HAP-1 (cell line): ENCODE measurements at regions not wholly inside any gene's neighbourhood (a gene's known extent, or its start where the extent isn't known, plus 50 kb on each side); places are given as distances from the start of the nearest gene placed in this dataset.
"Not testable (repeated sequence)": the region's sequence is repeated elsewhere in the genome, so short reads cannot be mapped to it uniquely, and the experiment has no call there.

Source experiments
- DNase-seq, 2 experiments: peaks; one replicate each; pipeline ENCODE4 v3.0.0-alpha.2; 2016 to 2020; ENCODE audit warnings: low spot score in 2 of 2
- H3K27me3 ChIP-seq: fragments of 250-450 bp; sonication (Bioruptor Pico); 2 replicates; pipeline ENCODE4 v1.5.1; 2020; ENCODE audit warnings: low read depth, mild to moderate bottlenecking, moderate library complexity
- H3K36me3 ChIP-seq: fragments of 250-450 bp; sonication (Bioruptor Pico); replicated peaks from 2 replicates; pipeline ENCODE4 v1.5.1; 2020; ENCODE audit warnings: mild to moderate bottlenecking
- H3K4me1 ChIP-seq: fragments of 250-450 bp; sonication (Bioruptor Pico); 2 replicates; pipeline ENCODE4 v1.5.1; 2020; ENCODE audit warnings: mild to moderate bottlenecking
- H3K4me3 ChIP-seq: fragments of 250-450 bp; sonication (Bioruptor Pico); 2 replicates; pipeline ENCODE4 v1.5.1; 2020; ENCODE audit warnings: mild to moderate bottlenecking, moderate library complexity
- H3K9me3 ChIP-seq: fragments of 250-450 bp; sonication (Bioruptor Pico); 2 replicates; pipeline ENCODE4 v1.5.1; 2020; ENCODE audit warnings: mild to moderate bottlenecking, moderate library complexity
- in situ Hi-C: fragments of 300-500 bp; cut with MboI; formaldehyde crosslinking; loops from 3 replicates; pipeline ENCODE4 v1.14.3; 2020; ENCODE audit warnings: low sequenced_read_pairs, inconsistent platforms, mixed read lengths

GRCh38 chr2:209141818-209142217, 282.0 kb upstream of the MAP2 start:
- no peaks in the 10 kb centered on the region for H3K4me1 ChIP-seq
- in situ Hi-C loops, result no loop called here
- H3K27me3 ChIP-seq, result peaks cover 4% of the 10 kb centered on the region; the same call in 1 of the 2 replicates
- H3K36me3 ChIP-seq, result no peaks in the 10 kb centered on the region
- H3K4me3 ChIP-seq, result no peak overlapping the region
- no peak for DNase-seq
- H3K9me3 ChIP-seq, result no peaks in the 10 kb centered on the region

- H3K4me1 ChIP-seq, DNase-seq, H3K27me3 ChIP-seq, in situ Hi-C loops, H3K9me3 ChIP-seq, H3K36me3 ChIP-seq, H3K4me3 ChIP-seq: not testable (repeated sequence)
Observed at GRCh38 chr2:209145220-209145691, 278.6 kb upstream of the MAP2 start.

GRCh38 chr2:209145941-209146681, 277.7 kb upstream of the MAP2 start:
- Histone ChIP-seq H3K9me3 (no peaks in the 10 kb centered on the region), H3K36me3 (no peaks in the 10 kb centered on the region), H3K4me3 (no peak overlapping the region), H3K27me3 (peaks cover 8% of the 10 kb centered on the region), H3K4me1 (no peaks in the 10 kb centered on the region)
- DNase-seq, result no peak
- in situ Hi-C loops, result no loop called here

DNA sequence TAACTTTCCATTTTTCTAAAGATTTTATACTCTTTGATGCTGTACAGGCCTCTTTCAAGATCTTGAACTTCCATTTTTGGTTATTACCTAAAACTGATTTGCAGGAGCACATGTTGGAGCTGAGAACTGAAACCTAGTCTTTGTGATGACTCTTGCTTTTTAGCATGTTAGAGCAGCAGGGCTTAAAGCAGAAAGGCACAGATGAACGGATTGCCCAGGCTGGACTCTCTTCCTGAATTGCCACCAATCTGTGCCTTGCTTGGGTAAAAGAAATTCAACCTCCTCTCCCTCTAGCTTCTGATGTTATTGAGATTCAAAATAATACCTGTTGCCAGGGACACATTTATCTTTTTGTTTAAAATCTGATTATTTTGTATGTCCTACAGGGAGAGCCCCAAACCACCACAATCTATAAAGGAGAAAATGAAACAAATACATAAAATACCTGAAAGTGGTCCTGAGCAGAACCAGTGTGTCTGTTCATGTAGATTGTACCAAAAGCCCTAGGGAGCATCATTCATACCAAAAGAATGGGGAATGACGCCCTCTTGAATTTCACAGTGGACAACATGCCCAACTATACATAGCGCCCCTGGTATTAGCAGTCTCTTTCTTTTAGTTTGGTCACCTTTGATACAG, 277.0 kb upstream of the MAP2 start:
- Histone ChIP-seq H3K9me3 (no peaks in the 10 kb centered on the region), H3K4me3 (no peak overlapping the region), H3K36me3 (no peaks in the 10 kb centered on the region), H3K4me1 (no peaks in the 10 kb centered on the region), H3K27me3 (peaks cover 8% of the 10 kb centered on the region)
- DNase-seq, result no peak
- in situ Hi-C loops, result no loop called here

- Histone ChIP-seq H3K27me3 (peaks cover 8% of the 10 kb centered on the region), H3K9me3 (no peaks in the 10 kb centered on the region), H3K36me3 (no peaks in the 10 kb centered on the region), H3K4me1 (no peaks in the 10 kb centered on the region), H3K4me3 (no peak overlapping the region)
- in situ Hi-C loops, result no loop called here
- DNase-seq, result no peak
Observed at GRCh38 chr2:209147981-209148380, 275.9 kb upstream of the MAP2 start.

GRCh38 chr2:209160800-209161588, 262.9 kb upstream of the MAP2 start:
- Histone ChIP-seq H3K36me3 (no peaks in the 10 kb centered on the region), H3K4me3 (no peak overlapping the region), H3K27me3 (no peaks in the 10 kb centered on the region), H3K9me3 (no peaks in the 10 kb centered on the region), H3K4me1 (no peaks in the 10 kb centered on the region)
- in situ Hi-C loops, result no loop called here
- no peak for DNase-seq

DNA sequence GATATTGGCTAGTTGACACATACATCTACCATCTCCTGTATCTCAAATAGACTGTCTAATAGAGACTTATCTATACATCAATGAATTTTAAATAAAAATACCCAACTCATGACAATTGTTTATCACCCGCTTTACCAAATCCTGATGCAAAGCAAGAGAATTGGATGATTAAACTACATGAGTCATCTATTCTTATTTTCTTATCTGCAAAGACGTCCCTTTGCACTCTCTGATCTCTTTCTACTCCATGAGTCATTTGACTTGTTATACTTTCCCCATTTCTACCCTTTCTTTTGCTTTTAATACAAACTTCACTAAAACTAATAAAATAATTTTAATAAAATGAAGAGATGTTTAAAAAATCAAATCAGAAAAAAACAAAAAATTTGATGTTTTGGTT, 261.7 kb upstream of the MAP2 start:
- Histone ChIP-seq H3K4me1 (no peaks in the 10 kb centered on the region), H3K9me3 (no peaks in the 10 kb centered on the region), H3K36me3 (no peaks in the 10 kb centered on the region), H3K4me3 (no peak overlapping the region), H3K27me3 (no peaks in the 10 kb centered on the region)
- no peak for DNase-seq
- in situ Hi-C loops, result no loop called here

DNA sequence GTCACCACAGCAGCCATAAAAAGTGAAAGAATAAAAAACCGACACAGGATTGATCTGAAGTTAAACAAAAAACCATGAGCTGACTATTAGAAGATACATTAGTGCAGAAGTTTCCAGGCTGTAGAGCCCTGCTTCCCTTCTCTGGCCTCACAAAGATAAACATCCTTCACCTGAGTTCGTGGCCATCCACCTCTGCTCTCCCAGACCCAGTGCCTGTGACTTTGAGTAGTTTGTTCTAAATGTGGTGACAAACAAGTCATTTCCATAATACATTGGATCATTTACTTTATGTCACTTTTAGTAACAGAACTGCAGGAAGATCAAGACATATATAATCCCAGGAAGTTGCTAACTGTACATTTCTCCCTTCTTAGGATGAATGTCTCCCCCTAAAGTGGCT, 241.9 kb upstream of the MAP2 start:
- in situ Hi-C loops, result no loop called here
- Histone ChIP-seq H3K9me3 (no peaks in the 10 kb centered on the region), H3K4me1 (no peaks in the 10 kb centered on the region), H3K4me3 (no peak overlapping the region), H3K36me3 (no peaks in the 10 kb centered on the region), H3K27me3 (peaks cover 3% of the 10 kb centered on the region; the same call in 1 of the 2 replicates)
- DNase-seq, result no peak

- not testable (repeated sequence) for H3K36me3 ChIP-seq
Observed at GRCh38 chr2:209186886-209187285, 237.0 kb upstream of the MAP2 start.

DNA sequence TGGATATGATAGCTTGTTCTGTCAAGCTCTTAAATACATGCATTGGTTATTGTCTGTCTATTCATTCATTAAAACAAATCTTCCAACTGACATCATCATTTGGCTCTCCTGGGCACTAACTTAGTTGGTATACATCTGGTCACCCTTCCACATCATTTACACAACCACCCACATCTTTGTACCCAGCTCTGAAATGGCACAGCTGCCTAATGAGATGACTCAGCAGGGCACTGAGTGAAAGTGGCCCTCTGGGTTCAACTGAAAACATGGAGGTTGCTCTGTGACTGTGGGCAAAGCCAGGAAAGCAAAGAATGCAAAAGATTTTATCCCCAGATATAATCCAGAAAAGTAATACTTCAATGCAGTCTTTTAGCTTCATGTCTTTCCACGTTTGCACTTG, 234.0 kb upstream of the MAP2 start:
- H3K9me3 ChIP-seq, result no peaks in the 10 kb centered on the region
- no peaks in the 10 kb centered on the region for H3K4me1 ChIP-seq
- in situ Hi-C loops, result no loop called here
- no peaks in the 10 kb centered on the region for H3K27me3 ChIP-seq
- no peak overlapping the region for H3K4me3 ChIP-seq
- no peaks in the 10 kb centered on the region for H3K36me3 ChIP-seq
- DNase-seq, result no peak

More at GRCh38 chr2:209186886-209187285, 237.0 kb upstream of the MAP2 start:
- H3K4me3 ChIP-seq, DNase-seq, in situ Hi-C loops, H3K9me3 ChIP-seq, H3K4me1 ChIP-seq, H3K27me3 ChIP-seq: not testable (repeated sequence)

DNA sequence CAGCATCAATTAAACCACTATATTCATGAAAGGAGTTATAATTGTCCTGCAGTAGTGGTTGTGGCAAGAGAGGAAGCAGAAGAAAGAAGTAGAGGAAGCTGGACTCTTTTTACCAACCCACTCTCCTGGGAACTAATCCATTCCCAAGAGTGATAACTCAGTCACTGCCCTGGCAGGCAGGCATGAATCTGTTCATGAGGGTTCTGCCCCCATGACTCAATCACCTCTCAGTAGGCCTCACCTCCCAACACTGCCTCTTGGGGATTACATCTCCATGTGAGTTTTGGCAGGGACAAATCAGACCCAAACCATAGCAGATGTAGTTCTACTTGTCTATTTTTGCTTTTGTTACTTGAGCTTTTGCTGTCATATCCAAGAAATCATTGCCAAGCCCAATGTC, 232.7 kb upstream of the MAP2 start:
- in situ Hi-C loops, result no loop called here
- no peak for DNase-seq
- H3K36me3 ChIP-seq, result no peaks in the 10 kb centered on the region
- H3K4me3 ChIP-seq, result no peak overlapping the region
- no peaks in the 10 kb centered on the region for H3K27me3 ChIP-seq
- no peaks in the 10 kb centered on the region for H3K9me3 ChIP-seq
- no peaks in the 10 kb centered on the region for H3K4me1 ChIP-seq

GRCh38 chr2:209194717-209195116, 229.1 kb upstream of the MAP2 start:
- DNase-seq, result no peak
- Histone ChIP-seq H3K36me3 (no peaks in the 10 kb centered on the region), H3K9me3 (no peaks in the 10 kb centered on the region), H3K27me3 (no peaks in the 10 kb centered on the region), H3K4me3 (no peak overlapping the region), H3K4me1 (no peaks in the 10 kb centered on the region)
- in situ Hi-C loops, result no loop called here

DNA sequence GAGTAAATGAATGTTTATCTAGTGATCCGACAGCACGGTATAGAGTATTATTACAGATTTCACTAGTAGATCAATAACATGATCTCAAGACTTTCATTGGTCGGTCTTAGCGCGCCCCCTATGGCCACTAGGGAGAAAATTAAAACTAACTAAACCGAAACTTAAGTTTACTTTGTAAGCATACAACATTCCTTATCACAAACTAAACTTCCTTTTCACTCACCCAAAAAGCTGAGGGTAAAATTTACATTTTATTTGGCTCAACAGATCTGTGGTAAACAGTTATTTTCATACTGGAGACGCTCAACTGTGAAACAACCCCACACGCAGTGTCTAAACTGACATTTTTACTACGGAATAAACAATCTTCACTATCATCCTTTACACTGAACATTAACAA, 215.6 kb upstream of the MAP2 start:
- in situ Hi-C loops, result no loop called here
- Histone ChIP-seq H3K27me3 (peaks cover 3% of the 10 kb centered on the region), H3K9me3 (no peaks in the 10 kb centered on the region), H3K36me3 (no peaks in the 10 kb centered on the region), H3K4me1 (peaks cover 4% of the 10 kb centered on the region), H3K4me3 (peak overlapping the region; percentile 23)
- DNase-seq, result peak; percentile 34 to 55

- H3K9me3 ChIP-seq, result no peaks in the 10 kb centered on the region
- H3K4me3 ChIP-seq, result no peak overlapping the region
- peaks cover 4% of the 10 kb centered on the region for H3K4me1 ChIP-seq
- in situ Hi-C loops, result no loop called here
- peaks cover 7% of the 10 kb centered on the region; the same call in 1 of the 2 replicates for H3K27me3 ChIP-seq
- no peaks in the 10 kb centered on the region for H3K36me3 ChIP-seq
- DNase-seq, result no peak
Observed at GRCh38 chr2:209209943-209210342, 213.9 kb upstream of the MAP2 start.
